ENCODE measurements at regions not wholly inside any gene's neighbourhood (a gene's known extent, or its start where the extent isn't known, plus 50 kb on each side); places are given as distances from the start of the nearest gene placed in this dataset.

DNA sequence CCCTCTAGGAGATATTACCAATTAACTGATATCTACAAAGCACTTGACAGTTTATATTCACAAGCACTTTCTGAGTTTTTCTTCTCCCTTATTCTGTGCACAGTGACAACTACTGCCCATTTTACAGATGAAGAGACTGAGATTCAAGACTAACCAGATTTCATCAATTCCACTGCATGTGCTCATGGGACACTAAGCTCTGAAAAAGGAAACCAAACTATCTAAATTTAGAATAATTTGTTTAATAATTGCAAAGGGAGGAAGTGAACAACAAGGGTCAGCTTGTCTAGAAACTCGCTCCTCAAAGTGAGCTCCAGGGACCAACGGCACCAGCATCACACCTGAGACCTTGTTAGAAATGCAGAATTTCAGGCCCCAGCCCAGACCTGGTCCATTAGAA is 50.8 kb upstream of the MYLIP start:
- Histone ChIP-seq H3K14ac (ENCODE audit: low read length) (no peak overlapping the region), H4K91ac (ENCODE audit: low read depth, low read length, poor library complexity) (no peak overlapping the region), H3K4me2 (ENCODE audit: insufficient read depth, low read length, poor library complexity, severe bottlenecking) (no peak overlapping the region), H3K4ac (ENCODE audit: low read length) (no peak overlapping the region), H3K27me3 (ENCODE audit: control insufficient read depth in 3 of 3, insufficient read depth in 3 of 3, low read depth in 1 of 3, low read length in 3 of 3) (peaks cover 0 to 6% (median 0%) of the 10 kb centered on the region in 3 experiments), H3K9me3 (replicated peaks in 1 of 2; ENCODE audit: control insufficient read depth in 2 of 2, insufficient read depth in 1 of 2, low read depth in 1 of 2, low read length in 2 of 2) (no peaks in the 10 kb centered on the region), H2AK5ac (ENCODE audit: low read depth, low read length) (no peak overlapping the region), H2BK5ac (ENCODE audit: low read length) (no peak overlapping the region), H3K18ac (ENCODE audit: low read length) (no peak overlapping the region), H3K4me1 (ENCODE audit: control insufficient read depth in 2 of 2, insufficient read depth in 1 of 2, low read depth in 1 of 2, low read length in 2 of 2) (no peaks in the 10 kb centered on the region), H2BK120ac (ENCODE audit: low read depth, low read length) (no peak overlapping the region), H4K8ac (ENCODE audit: low read depth, low read length) (no peak overlapping the region), H2BK12ac (ENCODE audit: low read length) (no peak overlapping the region), H3K27ac (replicated peaks; ENCODE audit: low read length) (no peak overlapping the region), H2BK15ac (ENCODE audit: low read length) (no peak overlapping the region), H3K23ac (ENCODE audit: low read depth, low read length, poor library complexity) (no peak overlapping the region), H3K36me3 (replicated peaks in 1 of 2; ENCODE audit: control insufficient read depth in 2 of 2, insufficient read depth in 2 of 2, low read length in 2 of 2) (no peaks in the 10 kb centered on the region), H3K9ac (ENCODE audit: low read depth, low read length, poor library complexity) (no peak overlapping the region), H3K79me1 (ENCODE audit: low read depth, low read length) (no peaks in the 10 kb centered on the region), H2AFZ (ENCODE audit: low read length) (no peak overlapping the region), H3K4me3 (ENCODE audit: low read length in 2 of 2) (no peak overlapping the region)
- DNase-seq (ENCODE audit: low spot score), result no peak
- no CpG with 5 or more reads among the region's 2 CpGs for WGBS, 2 donors (ENCODE audit: extremely low coverage in 2 of 2, insufficient read length in 2 of 2, insufficient replicate concordance in 1 of 2)

DNA sequence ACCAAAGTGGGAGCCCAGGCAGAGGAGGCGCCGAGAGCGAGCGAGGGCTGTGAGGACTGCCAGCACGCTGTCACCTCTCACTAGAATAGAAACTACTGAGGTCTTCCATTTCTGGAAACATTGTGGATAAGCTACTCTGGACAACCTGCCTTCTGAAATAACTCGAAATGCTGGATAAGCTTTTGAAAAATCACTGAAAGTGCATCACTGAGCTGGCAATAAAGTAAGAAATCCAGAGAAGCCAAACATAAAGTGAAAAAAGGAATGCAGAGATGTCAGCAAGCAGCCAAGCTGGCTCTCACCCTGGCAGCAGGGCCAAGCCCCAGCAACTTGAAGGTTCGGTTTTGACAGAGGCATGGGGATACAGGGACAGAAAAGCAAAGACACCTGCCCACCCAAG is 59.2 kb upstream of the MYLIP start:
- no peak overlapping the region for H3K27ac ChIP-seq (replicated peaks; ENCODE audit: low read length)
- H3K36me3 ChIP-seq (replicated peaks in 1 of 2; ENCODE audit: control insufficient read depth in 2 of 2, insufficient read depth in 2 of 2, low read length in 2 of 2), result no peaks in the 10 kb centered on the region
- no peak overlapping the region for H3K23ac ChIP-seq (ENCODE audit: low read depth, low read length, poor library complexity)
- no peaks in the 10 kb centered on the region for H3K9me3 ChIP-seq (replicated peaks in 1 of 2; ENCODE audit: control insufficient read depth in 2 of 2, insufficient read depth in 1 of 2, low read depth in 1 of 2, low read length in 2 of 2)
- H3K27me3 ChIP-seq (ENCODE audit: control insufficient read depth in 3 of 3, insufficient read depth in 3 of 3, low read depth in 1 of 3, low read length in 3 of 3), result no peaks in the 10 kb centered on the region
- no peak overlapping the region for H4K8ac ChIP-seq (ENCODE audit: low read depth, low read length)
- H2BK12ac ChIP-seq (ENCODE audit: low read length), result no peak overlapping the region
- H3K79me1 ChIP-seq (ENCODE audit: low read depth, low read length), result no peaks in the 10 kb centered on the region
- no peak overlapping the region for H3K4me2 ChIP-seq (ENCODE audit: insufficient read depth, low read length, poor library complexity, severe bottlenecking)
- no peak for DNase-seq (ENCODE audit: low spot score)
- WGBS, 2 donors (ENCODE audit: extremely low coverage in 2 of 2, insufficient read length in 2 of 2, insufficient replicate concordance in 1 of 2), result no CpG with 5 or more reads among the region's 7 CpGs
- no peak overlapping the region for H3K4ac ChIP-seq (ENCODE audit: low read length)
- H3K14ac ChIP-seq (ENCODE audit: low read length), result no peak overlapping the region
- H2BK5ac ChIP-seq (ENCODE audit: low read length), result no peak overlapping the region
- no peak overlapping the region for H2AK5ac ChIP-seq (ENCODE audit: low read depth, low read length)
- H2AFZ ChIP-seq (ENCODE audit: low read length), result no peak overlapping the region
- no peak overlapping the region for H3K4me3 ChIP-seq (ENCODE audit: low read length in 2 of 2)
- no peak overlapping the region for H4K91ac ChIP-seq (ENCODE audit: low read depth, low read length, poor library complexity)
- no peak overlapping the region for H3K9ac ChIP-seq (ENCODE audit: low read depth, low read length, poor library complexity)
- no peak overlapping the region for H2BK15ac ChIP-seq (ENCODE audit: low read length)
- H3K18ac ChIP-seq (ENCODE audit: low read length), result no peak overlapping the region
- no peak overlapping the region for H2BK120ac ChIP-seq (ENCODE audit: low read depth, low read length)
- H3K4me1 ChIP-seq (ENCODE audit: control insufficient read depth in 2 of 2, insufficient read depth in 1 of 2, low read depth in 1 of 2, low read length in 2 of 2), result peaks cover 0 to 3% of the 10 kb centered on the region in 2 donors

DNA sequence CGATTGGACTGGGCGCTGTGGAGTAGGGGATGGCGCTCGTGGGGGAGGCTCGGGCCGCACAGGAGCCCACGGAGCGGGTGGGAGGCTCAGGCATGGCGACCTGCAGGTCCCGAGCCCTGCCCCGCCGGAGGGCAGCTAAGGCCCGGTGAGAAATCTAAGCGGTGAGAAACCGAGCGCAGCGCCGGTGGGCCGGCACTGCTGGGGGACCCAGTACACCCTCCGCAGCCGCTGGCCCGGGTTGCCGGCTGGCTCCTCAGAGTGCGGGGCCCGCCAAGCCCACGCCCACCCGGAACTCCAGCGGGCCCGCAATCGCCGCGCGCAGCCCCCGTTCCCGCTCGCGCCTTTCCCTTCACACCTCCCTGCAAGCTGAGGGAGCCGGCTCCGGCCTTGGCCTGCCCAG is 59.7 kb upstream of the MYLIP start:
- Histone ChIP-seq H2BK12ac (ENCODE audit: low read length) (no peak overlapping the region), H3K27ac (replicated peaks; ENCODE audit: low read length) (no peak overlapping the region), H4K8ac (ENCODE audit: low read depth, low read length) (no peak overlapping the region), H3K9me3 (replicated peaks in 1 of 2; ENCODE audit: control insufficient read depth in 2 of 2, insufficient read depth in 1 of 2, low read depth in 1 of 2, low read length in 2 of 2) (no peaks in the 10 kb centered on the region), H2AFZ (ENCODE audit: low read length) (no peak overlapping the region), H3K23ac (ENCODE audit: low read depth, low read length, poor library complexity) (no peak overlapping the region), H3K4me3 (ENCODE audit: low read length in 2 of 2) (no peak overlapping the region), H3K36me3 (replicated peaks in 1 of 2; ENCODE audit: control insufficient read depth in 2 of 2, insufficient read depth in 2 of 2, low read length in 2 of 2) (no peaks in the 10 kb centered on the region), H3K4ac (ENCODE audit: low read length) (no peak overlapping the region), H3K4me2 (ENCODE audit: insufficient read depth, low read length, poor library complexity, severe bottlenecking) (no peak overlapping the region), H3K9ac (ENCODE audit: low read depth, low read length, poor library complexity) (no peak overlapping the region), H3K79me1 (ENCODE audit: low read depth, low read length) (no peaks in the 10 kb centered on the region), H3K4me1 (ENCODE audit: control insufficient read depth in 2 of 2, insufficient read depth in 1 of 2, low read depth in 1 of 2, low read length in 2 of 2) (peaks cover 0 to 5% of the 10 kb centered on the region in 2 donors), H2AK5ac (ENCODE audit: low read depth, low read length) (no peak overlapping the region), H3K14ac (ENCODE audit: low read length) (no peak overlapping the region), H2BK120ac (ENCODE audit: low read depth, low read length) (no peak overlapping the region), H4K91ac (ENCODE audit: low read depth, low read length, poor library complexity) (no peak overlapping the region), H2BK15ac (ENCODE audit: low read length) (no peak overlapping the region), H3K18ac (ENCODE audit: low read length) (no peak overlapping the region), H2BK5ac (ENCODE audit: low read length) (no peak overlapping the region), H3K27me3 (ENCODE audit: control insufficient read depth in 3 of 3, insufficient read depth in 3 of 3, low read depth in 1 of 3, low read length in 3 of 3) (no peaks in the 10 kb centered on the region)
- no CpG with 5 or more reads among the region's 39 CpGs for WGBS, 2 donors (ENCODE audit: extremely low coverage in 2 of 2, insufficient read length in 2 of 2, insufficient replicate concordance in 1 of 2)
- no peak for DNase-seq (ENCODE audit: low spot score)

DNA sequence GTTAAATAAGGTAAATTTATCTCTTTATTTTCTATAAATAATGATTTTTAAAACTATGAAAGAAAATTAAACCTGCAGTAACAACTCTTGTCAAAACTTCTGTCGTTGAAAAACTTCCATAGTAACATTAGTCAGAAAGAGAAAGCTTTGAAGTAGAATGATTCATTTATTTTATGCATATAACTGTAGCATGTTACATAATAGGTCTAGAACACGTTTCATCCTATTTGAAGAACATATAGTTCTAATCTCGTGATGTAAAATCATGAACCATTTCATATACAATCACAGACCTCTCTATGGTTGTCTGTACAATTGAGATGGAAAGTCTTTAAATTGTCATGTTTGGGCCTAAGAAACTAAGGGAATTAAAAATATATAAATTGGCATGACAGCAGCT is 61.3 kb upstream of the MYLIP start:
- H3K14ac ChIP-seq (ENCODE audit: low read length), result no peak overlapping the region
- H3K4me2 ChIP-seq (ENCODE audit: insufficient read depth, low read length, poor library complexity, severe bottlenecking), result no peak overlapping the region
- no peak overlapping the region for H2BK5ac ChIP-seq (ENCODE audit: low read length)
- no peak for DNase-seq (ENCODE audit: low spot score)
- no peaks in the 10 kb centered on the region for H3K36me3 ChIP-seq (replicated peaks in 1 of 2; ENCODE audit: control insufficient read depth in 2 of 2, insufficient read depth in 2 of 2, low read length in 2 of 2)
- no peak overlapping the region for H2AK5ac ChIP-seq (ENCODE audit: low read depth, low read length)
- no peak overlapping the region for H3K18ac ChIP-seq (ENCODE audit: low read length)
- no peak overlapping the region for H3K27ac ChIP-seq (replicated peaks; ENCODE audit: low read length)
- no peak overlapping the region for H4K8ac ChIP-seq (ENCODE audit: low read depth, low read length)
- H3K9me3 ChIP-seq (replicated peaks in 1 of 2; ENCODE audit: control insufficient read depth in 2 of 2, insufficient read depth in 1 of 2, low read depth in 1 of 2, low read length in 2 of 2), result no peaks in the 10 kb centered on the region
- H2AFZ ChIP-seq (ENCODE audit: low read length), result no peak overlapping the region
- peaks cover 0 to 5% of the 10 kb centered on the region in 2 donors for H3K4me1 ChIP-seq (ENCODE audit: control insufficient read depth in 2 of 2, insufficient read depth in 1 of 2, low read depth in 1 of 2, low read length in 2 of 2)
- H3K4ac ChIP-seq (ENCODE audit: low read length), result no peak overlapping the region
- H3K79me1 ChIP-seq (ENCODE audit: low read depth, low read length), result no peaks in the 10 kb centered on the region
- no CpG with 5 or more reads among the region's 3 CpGs for WGBS, 2 donors (ENCODE audit: extremely low coverage in 2 of 2, insufficient read length in 2 of 2, insufficient replicate concordance in 1 of 2)
- H3K9ac ChIP-seq (ENCODE audit: low read depth, low read length, poor library complexity), result no peak overlapping the region
- no peak overlapping the region for H3K4me3 ChIP-seq (ENCODE audit: low read length in 2 of 2)
- H3K23ac ChIP-seq (ENCODE audit: low read depth, low read length, poor library complexity), result no peak overlapping the region
- H4K91ac ChIP-seq (ENCODE audit: low read depth, low read length, poor library complexity), result no peak overlapping the region
- no peak overlapping the region for H2BK15ac ChIP-seq (ENCODE audit: low read length)
- H2BK12ac ChIP-seq (ENCODE audit: low read length), result no peak overlapping the region
- H2BK120ac ChIP-seq (ENCODE audit: low read depth, low read length), result no peak overlapping the region
- no peaks in the 10 kb centered on the region for H3K27me3 ChIP-seq (ENCODE audit: control insufficient read depth in 3 of 3, insufficient read depth in 3 of 3, low read depth in 1 of 3, low read length in 3 of 3)
